GM18502 (cell line): ENCODE measurements at regions not wholly inside any gene's neighbourhood (a gene's known extent, or its start where the extent isn't known, plus 50 kb on each side); places are given as distances from the start of the nearest gene placed in this dataset.

Source experiments
- ATAC-seq: cut with Tn5 transposase; IDR thresholded peaks from one replicate; pipeline ENCODE4 v1.9.1; 2021; ENCODE audit warnings: mild to moderate bottlenecking; ENCODE audit not compliant: unreplicated experiment, poor library complexity

DNA sequence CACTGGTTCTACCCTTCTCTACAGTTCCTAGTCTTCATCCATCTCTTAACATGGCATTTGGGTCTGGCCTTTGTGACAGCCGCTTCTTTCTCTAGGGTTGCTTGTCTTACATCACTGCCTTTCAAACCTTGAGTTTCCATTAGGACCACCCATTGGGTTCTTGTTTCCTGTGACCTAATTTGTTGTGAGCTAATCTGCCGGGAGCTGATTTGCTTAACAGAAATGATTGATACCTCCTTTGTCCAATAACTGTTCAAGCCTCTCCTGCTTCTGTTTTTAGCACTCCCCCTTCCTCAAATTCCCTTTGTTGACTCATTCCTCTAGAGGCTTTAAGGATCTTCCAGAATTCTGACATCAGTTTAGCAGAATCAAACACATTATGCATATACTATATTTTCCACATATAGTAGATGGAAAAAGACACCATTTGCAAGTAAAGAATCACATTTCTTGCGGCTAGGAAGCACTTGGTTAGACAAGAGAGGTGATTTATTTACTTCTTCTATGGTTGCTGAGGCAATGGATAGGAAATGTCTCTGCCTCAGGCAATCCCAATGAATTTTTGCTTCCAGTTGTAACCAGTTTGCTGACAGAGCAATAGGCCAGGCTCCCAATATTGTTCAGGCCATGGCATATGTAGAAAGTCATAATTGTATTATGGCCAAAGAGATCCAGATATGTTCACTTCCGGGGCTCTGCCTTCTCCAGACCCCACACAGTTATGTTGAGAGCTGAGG is 130.7 kb downstream of the SNX19 start:
- ATAC-seq: no peak

DNA sequence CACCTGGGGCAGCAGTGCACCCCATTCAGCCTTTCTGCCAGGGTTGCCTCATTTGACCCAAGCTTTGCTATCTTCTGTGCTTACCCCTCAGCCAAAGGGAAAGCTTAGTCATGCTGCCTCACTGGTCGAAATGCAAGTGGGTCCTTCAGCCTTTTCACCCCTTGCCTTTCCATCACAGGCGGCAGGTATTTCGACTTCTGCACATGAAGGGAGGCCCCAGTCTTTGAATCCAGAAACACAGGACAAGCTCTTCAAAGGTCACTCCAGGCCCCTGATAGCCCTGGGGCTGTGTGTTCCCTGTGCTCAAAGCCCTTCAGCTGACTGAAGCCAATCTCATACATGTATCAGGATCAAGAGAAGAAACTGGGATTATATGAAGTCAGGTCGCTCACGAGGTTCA is 129.7 kb downstream of the SNX19 start:
- no peak for ATAC-seq

DNA sequence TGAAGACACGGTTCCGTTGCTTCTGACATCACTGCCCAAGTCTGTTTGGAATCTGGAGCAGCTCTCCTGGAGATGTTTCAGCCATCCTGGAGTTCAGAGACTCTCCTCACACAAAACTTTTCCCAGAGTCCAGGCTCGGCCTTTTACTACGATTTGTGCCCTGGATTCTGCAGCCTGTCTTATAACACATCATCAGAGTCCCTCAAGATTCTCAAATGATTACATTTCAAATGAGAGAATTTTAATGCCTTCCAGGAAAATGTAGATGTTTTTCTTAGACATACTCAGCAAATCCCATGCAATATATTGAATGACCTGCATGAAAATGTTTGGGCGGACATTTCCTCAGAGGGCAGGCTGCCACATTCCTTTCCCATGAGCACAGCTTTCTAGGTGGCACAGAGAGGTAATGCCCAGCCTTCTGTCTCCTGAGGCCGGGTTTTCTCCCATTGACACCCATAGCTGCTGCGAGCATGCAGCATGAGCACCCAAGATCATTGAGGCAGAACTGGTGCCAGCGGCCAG is 129.1 kb downstream of the SNX19 start:
- ATAC-seq: no peak

DNA sequence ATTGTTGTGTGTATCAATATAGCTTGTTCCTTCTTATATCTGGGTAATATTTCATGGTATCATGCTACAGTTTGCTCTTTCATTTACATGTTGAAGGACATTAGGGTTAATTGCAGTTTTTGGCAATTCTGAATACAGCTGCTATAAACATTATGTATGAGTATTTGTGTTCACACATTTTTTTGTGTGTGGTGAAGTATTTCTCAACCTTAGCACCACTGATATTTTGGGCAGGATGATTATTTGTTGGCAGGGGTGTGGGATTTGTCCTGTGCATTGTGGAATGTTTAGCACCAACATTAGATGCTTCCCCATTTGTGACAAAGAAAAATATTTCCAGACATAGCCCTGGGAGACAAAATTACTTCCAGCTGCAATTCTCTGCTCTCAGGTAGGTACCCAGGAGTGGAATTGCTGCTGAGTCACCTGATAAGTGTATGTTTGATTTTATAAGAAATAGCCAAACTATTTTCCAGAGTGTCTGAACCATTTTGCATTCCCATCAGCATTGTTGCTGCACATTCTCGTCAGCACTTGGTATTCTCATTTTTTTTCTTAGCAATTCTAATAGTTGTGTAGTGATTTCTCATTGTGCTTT is 128.2 kb downstream of the SNX19 start:
- ATAC-seq: no peak

DNA sequence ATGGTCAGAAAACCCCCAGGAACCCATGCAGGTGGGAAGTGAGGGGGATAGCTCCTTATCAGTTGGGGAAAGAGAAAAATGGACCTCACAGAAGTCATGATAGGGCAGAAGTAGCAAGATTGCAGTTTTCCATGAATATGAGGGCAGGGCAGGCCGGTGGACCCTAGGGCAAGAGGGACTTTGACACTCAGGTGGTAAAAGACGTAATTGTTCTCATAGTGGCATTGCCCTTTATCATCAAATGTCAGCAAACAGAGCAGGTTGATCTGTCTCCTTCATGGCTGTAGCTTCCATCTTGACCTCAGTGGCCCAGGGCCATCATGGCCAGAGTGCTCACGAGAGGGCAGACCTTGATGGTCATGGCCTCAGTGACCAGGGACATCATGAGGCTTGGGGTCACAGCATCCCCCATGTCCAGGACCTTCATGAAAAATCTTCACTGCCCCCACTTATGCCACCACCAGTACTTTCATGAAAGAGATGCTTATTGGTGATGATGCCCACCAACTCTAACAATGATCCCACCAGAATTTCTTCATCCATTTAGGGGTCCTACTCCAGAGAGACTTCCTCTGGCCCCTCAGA is 127.1 kb downstream of the SNX19 start:
- no peak for ATAC-seq

DNA sequence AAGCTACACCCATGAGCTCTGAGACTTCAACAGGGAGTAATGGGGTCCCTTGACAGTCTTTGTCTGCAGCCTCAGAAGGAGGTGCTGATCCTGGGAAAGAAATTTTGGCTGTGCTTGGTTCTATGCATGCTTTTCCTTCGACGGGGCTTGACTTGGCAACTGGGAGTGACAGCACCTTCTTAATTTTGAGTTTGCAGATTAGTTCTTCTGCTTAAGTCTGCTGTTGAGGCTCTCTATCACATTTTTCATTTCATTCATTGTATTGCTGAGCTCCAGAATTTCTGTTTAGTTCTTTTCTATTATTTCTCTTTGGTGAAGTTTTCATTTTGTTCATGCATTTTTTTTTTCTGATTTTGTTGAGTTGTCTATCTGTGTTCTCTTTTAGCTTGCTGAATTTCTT is 125.6 kb downstream of the SNX19 start:
- no peak for ATAC-seq

DNA sequence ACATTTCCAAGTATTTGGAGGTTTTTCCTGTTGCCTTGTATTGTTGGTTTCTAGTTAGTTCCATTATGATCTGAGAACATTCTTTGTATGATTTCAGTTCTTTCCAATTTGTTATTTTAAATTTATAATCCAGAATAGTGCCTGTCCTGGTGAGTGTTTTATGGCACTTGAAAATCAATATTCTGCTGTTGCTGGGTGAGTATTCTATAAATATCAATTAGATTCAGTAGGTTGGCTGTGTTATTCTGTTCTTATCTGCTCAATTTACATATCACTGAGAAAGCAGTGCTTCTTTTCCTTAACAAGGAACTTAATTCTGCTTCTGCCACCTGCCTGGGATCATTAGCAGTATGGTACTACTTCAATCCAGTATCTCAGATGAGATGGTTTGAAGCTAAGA is 123.5 kb downstream of the SNX19 start:
- ATAC-seq: no peak

DNA sequence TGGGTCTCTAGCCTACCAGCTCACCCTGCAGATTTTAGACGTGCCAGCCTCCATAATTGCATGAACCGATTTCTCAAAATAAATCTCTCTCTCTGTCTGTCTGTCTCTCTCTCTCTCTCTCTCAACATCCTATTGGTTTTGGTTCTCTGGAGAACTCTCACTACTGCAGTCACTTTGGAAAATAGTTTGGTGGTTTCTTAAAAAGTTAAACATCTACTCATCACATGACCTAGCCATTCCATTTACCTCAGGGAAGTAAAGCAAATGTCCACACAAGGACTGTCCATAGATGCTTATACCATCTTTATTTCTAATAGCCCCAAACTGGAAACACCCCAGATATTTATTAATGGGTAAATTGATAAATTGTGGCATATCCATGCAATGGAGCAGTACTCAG is 119.5 kb downstream of the SNX19 start:
- ATAC-seq: no peak

DNA sequence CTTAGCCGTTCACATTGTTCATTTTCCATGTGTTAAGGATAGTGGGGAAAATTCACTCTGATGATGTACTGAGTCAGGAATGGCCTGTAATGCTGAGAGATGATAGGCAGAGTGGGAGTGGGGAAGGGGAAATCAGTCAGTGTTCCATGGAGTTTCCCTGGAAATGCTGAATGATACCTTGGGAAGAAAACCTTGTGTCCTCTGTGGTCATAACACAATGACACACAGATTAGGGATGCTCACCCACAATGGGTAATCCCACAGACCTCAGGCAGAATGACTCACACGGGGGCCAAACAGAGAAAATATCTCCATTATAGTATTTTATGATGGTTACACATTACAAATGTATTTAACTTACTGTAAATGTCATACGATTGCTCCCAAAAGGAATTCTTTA is 118.0 kb downstream of the SNX19 start:
- no peak for ATAC-seq

DNA sequence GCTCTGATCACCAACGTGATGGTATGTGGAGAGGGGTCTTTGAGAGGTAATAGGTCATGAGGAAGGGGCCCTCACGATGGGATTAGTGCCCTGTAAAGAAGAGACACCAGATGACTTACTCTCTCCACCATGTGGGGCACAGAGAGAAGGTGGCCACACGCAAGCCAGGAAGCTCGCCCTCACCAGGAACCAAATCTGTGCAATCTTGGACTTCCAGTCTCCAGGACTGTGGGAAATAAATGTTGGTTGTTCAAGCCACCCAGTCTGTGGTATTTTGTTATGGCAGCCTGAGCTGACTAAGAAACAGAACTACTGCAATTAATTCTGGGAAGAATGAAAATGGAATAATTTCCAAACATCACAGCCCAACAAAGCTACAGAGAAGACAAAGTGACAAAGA is 117.5 kb downstream of the SNX19 start:
- no peak for ATAC-seq

DNA sequence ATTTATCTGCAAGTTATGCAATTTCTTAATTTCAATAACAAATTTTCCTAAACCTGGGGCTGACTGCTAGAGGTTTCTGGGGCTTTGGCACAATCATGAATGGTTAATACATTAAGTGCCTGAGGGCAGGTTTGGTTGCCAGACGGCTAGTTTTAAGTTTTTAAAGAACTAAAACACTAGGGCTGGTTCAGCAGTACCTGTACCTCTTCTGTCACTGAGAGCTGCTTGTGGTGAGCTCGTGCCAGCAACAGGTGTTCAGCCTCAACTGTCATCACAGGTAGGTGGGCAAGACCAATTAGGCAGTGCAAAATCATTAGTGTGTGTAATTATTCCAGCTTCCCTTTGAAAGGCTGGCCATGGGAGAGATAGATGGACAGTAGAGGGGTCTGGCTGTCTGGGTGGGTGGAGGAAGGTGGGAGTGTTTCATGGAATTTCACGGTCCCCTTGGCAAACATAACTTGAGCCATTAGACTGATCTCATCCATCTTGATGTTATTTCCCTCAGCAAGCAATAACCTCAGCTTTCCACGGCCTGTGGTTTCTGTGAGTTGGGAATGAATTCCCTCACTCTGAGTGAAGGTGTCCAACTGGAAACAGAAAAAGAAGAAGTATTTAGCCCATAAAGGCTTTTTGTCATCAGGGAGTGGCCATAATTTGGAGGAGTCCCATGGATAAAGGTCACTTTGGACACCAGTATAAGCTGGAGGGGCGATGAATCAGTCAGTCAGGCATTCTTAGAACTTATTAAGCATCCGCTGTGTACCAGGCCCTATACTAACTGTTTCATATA is 114.8 kb downstream of the SNX19 start:
- no peak for ATAC-seq

DNA sequence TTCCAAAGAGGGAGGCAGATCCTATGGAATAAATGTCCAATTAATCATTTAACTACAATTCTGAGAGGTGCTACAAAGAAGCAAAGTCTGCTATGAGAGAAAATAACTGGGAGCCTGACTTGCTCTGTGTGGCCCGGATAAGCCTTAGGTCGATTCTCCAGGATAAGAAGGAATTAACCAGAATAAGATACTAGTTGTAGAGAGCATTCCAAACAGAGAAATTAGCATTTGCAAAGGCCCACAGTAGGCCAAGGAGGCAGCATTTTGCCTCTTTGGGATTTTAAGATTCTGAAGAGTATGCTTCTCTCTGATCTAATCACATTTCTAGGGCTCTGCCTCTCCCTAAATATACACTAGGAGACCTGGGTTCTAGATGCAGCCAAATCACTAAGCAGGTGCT is 113.7 kb downstream of the SNX19 start:
- no peak for ATAC-seq

DNA sequence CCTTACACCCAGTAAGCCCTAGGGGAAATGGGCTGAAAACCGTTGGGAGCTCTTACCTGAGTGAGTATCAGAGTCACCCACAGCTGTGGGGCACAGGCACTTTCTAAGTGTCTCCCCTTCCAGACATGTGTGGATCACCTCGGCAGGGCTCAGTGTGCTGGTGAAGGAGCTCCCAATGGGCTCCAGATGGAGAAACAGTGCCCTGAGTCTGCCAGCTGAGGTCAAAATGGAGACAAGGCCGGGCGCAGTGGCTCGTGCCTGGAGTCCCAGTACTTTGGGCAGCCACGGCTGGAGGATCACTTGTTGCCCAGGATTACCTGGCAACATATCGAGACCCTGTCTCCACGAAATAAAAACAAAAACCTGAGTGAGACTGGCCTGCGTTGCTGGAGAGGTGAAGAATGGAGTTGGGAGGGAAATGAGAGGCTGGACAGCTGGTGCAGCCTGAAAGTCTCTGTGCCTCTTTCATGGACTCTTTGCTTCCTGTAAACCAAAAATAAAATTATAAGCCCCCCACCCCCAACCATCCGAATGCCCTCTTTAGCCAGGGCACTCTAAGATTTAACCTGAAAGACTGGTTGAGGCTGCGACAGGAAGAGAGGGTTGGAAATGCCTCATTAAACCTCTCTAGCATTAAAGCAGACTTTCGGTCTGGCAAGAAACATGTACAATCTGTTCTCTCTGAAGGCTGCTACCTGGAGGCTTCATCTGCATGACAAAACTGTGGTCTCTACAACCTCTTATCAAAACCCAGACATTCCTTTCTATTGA is 111.8 kb downstream of the SNX19 start:
- no peak for ATAC-seq

DNA sequence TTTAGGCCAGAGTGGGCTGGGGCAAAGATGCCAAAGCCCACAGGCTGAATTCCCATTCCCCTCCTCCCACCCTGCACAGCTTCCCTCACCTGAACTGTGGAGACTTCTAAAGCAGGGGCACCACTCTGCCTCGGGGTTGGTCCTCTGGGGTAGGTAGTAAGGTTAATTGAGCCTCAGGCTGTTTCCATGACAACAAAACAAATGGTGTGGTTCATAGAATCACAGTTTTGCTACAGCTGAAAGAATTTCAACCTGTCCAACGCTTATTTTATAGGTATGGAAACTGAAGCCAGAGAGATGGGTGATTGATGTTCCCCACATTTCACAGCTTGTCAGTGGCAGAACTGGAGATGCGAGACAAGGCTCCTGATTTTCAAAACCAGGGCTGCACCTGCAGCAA is 109.5 kb downstream of the SNX19 start:
- ATAC-seq: no peak

DNA sequence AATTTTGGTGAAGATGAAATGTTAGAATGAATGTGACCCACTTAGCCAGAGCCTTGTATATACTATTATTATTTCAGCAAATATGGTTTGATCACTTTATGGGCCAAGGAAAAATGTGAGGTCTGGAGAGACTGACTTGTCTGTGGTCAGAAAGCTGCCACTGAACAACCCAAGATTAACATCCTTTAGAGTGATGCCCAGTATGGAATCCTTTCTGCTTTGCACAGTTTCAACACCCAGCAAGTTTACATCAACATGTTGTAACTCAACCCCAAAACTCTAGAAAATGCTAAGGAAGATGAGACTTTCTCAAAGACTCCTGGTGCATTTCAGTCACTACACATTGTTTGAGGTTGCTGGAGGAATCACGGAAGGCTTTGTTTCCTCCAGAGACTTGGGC is 107.7 kb downstream of the SNX19 start:
- ATAC-seq: no peak

DNA sequence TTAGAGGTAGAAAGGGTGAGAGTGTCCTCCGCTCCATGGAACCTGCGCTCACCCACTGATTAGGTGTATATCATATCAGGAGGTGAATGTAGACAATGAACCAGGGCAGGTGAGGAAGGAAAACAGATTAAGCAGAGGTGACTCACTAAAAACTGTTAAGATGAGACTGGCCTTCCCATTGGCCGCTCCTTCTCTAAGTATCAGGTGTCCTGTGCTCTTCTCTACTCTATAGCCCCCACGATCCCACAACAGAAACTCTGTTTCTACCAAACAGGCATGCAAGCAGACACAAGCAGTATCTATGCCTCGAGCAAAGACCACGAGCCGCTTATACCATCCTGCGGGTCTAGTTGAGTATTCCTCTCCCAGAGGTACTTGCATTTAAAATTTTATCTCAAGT is 103.1 kb downstream of the SNX19 start:
- no peak for ATAC-seq

DNA sequence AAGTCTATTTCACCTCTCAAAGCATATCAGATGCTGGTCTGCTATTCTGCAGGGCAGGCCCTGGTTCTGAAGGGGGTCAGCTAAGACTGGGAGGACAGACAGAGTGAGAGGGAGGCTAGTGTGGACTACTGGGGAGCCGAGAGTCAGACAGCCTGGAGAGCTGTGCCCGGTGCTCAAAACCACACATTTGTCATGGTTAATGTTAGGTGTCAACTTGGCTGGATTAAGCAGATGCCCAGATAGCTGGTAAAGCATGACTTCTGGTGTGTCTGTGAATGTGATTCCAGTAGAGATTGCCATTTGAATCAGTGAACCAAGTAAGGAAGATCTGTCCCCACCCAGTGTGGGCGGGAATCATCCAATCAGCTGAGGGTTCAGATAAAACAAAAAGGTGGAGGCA is 102.6 kb downstream of the SNX19 start:
- ATAC-seq: no peak

DNA sequence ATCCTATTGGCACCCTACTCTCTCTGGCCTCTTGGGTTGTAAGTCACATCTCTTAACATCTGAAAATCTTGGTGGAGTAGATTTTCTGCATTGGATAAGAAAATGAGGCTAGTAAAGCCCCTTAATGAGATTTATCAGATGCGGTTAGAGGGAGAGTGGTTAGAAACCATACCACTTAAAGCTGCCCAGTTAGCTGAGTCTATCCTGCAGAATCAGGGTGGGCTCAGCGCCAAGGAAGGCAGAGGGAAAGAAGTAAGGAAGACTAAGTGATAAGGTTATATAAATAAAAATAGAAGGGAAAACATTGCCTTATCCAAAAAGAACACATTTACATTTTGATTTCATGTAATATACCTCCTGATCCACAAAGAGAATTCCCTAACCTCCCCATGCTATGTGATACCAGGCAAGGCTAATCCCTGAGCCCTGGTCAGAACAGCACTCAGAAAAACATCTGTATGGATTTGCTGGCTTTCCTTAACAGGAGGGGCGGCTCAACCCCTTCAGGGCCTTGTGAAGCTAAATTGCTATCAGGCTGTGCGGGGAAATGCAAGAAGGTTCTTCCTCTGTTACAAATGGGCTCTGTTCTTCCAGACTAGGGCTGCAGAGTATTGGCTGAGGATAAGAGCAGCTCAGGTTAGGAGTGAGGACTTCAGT is 101.7 kb downstream of the SNX19 start:
- no peak for ATAC-seq

DNA sequence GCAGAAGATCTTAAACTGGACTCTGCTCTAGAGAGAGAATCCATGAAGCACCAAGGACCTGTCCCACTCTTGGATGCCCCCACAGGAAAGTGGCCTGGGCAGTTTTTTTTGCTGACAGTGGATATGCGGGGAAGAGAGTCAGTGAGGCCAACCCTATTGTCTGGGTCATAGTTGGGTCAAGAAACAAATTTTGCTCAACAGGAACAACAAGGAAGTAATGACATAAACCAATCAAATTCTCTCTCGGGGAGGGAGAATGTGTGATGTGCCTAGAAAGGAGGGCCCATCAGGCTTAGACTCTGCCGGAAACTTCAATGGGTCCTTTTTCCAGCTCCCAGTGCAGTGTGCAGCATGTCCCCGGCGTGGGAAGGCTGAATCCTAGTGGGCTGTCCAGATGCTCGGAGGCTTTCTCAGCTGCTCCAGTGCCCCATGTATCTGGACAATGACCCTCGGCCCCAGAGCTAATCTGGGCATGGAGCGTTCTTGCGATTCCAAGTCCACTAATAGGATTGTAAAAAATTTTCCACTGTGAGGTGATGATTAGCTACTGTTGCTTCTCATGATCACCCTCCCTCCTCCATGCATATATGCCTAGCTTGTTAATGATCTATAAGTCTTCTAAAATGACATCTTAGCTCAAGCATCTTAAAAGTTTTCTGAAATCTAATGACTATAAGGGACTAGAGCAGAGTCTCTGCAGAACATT is 101.0 kb downstream of the SNX19 start:
- ATAC-seq: no peak
